Calu3 (cell line): ENCODE measurements at regions not wholly inside any gene's neighbourhood (a gene's known extent, or its start where the extent isn't known, plus 50 kb on each side); places are given as distances from the start of the nearest gene placed in this dataset.
"Not testable (repeated sequence)": the region's sequence is repeated elsewhere in the genome, so short reads cannot be mapped to it uniquely, and the experiment has no call there.

Experiments
- BruUV-seq: library from RNA; stranded (reverse); fragments of 400-500 nt; replicated peaks from 2 replicates; lab custom pipeline; 2021; lab: Mats Ljungman, UMichigan
- CTCF ChIA-PET: fragments of 300-600 bp; sonication (Branson Sonifier 250); formaldehyde crosslinking; loops from one replicate; lab custom pipeline; 2022; ENCODE audit warnings: antibody characterized with exemption; lab: Charles Lee
- DNase-seq: peaks from one replicate; pipeline ENCODE4 v3.0.0; 2022
- H3K27ac Mint-ChIP-seq: one replicate; pipeline ENCODE4 v1.8.0; 2022; ENCODE audit warnings: mixed read lengths; ENCODE audit not compliant: unreplicated experiment
- H3K27me3 Mint-ChIP-seq: one replicate; pipeline ENCODE4 v1.8.0; 2022; ENCODE audit warnings: mixed read lengths; ENCODE audit not compliant: unreplicated experiment
- H3K36me3 Mint-ChIP-seq: one replicate; pipeline ENCODE4 v1.8.0; 2022; ENCODE audit warnings: mild to moderate bottlenecking, moderate library complexity, mixed read lengths; ENCODE audit not compliant: insufficient read depth, unreplicated experiment
- H3K4me1 Mint-ChIP-seq: one replicate; pipeline ENCODE4 v1.8.0; 2022; ENCODE audit warnings: mild to moderate bottlenecking, low read depth, mixed read lengths; ENCODE audit not compliant: unreplicated experiment
- H3K4me3 Mint-ChIP-seq: one replicate; pipeline ENCODE4 v1.8.0; 2022; ENCODE audit warnings: mild to moderate bottlenecking, low read depth, moderate library complexity, mixed read lengths; ENCODE audit not compliant: unreplicated experiment
- H3K9me3 Mint-ChIP-seq: one replicate; pipeline ENCODE4 v1.8.0; 2022; ENCODE audit warnings: low read depth, mixed read lengths; ENCODE audit not compliant: unreplicated experiment
- intact Hi-C: fragments of 100-400 bp; cut with micrococcal nuclease; formaldehyde crosslinking; loops from one replicate; pipeline ENCODE4 v1.10.0; 2022; ENCODE audit not compliant: unreplicated experiment
- TF ChIP-seq, protein P1 (sequence below): fragments of 200-600 bp; IDR thresholded peaks from one replicate; pipeline ENCODE4 v1.8.0; 2022; ENCODE audit warnings: antibody characterized with exemption; ENCODE audit not compliant: unreplicated experiment

DNA sequence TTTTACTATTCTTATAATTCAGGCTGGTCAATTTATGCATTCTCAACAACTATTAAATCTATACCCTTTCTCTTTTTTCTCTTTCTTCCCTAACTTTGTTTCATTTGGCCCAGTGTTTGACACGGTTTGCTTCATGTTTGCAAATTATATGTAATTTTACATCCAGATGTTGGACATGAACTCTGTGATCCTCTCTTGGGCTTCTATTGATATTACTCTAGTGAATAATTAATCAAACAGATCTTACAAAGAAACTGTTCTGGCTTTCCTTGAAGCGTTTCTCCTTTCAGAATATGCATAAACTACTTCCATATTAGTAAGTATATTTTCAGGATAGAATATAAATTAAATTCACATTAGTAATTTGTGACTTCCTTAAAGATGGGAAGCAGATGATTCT lies 225.1 kb upstream of the TMEFF2 start:
- Mint-ChIP-seq H3K4me3 (no peak overlapping the region), H3K27me3 (no peaks in the 10 kb centered on the region), H3K4me1 (no peaks in the 10 kb centered on the region), H3K36me3 (no peaks in the 10 kb centered on the region), H3K27ac (no peak overlapping the region), H3K9me3 (peaks cover 4% of the 10 kb centered on the region)
- no peak for DNase-seq
- CTCF ChIA-PET, result no interaction called here
- intact Hi-C loops, result no loop called here
- TF ChIP-seq, protein P1, sequence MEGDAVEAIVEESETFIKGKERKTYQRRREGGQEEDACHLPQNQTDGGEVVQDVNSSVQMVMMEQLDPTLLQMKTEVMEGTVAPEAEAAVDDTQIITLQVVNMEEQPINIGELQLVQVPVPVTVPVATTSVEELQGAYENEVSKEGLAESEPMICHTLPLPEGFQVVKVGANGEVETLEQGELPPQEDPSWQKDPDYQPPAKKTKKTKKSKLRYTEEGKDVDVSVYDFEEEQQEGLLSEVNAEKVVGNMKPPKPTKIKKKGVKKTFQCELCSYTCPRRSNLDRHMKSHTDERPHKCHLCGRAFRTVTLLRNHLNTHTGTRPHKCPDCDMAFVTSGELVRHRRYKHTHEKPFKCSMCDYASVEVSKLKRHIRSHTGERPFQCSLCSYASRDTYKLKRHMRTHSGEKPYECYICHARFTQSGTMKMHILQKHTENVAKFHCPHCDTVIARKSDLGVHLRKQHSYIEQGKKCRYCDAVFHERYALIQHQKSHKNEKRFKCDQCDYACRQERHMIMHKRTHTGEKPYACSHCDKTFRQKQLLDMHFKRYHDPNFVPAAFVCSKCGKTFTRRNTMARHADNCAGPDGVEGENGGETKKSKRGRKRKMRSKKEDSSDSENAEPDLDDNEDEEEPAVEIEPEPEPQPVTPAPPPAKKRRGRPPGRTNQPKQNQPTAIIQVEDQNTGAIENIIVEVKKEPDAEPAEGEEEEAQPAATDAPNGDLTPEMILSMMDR, result no peak
- BruUV-seq, result no TSS peak

DNA sequence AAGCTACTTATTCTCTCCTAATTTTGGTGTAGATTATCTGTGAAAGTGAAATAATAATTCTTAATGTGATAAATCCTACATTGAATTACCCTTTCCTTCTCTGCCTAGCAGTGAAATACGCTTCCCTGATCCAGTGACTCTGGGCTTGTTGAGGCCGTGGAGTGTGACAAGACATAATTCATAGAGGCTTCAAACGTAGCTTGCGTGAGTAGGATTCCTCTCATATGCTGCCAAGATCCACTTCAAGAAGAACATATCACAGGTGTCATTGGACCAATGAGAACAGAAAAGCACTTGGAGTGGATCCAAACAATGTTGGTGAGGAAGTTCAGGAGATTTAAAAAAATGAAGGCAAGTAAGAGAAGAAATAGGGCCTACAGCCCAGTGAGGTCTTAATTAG lies 221.3 kb upstream of the TMEFF2 start:
- TF ChIP-seq, protein P1, result no peak
- no peaks in the 10 kb centered on the region for H3K36me3 Mint-ChIP-seq
- H3K27ac Mint-ChIP-seq, result no peak overlapping the region
- no peaks in the 10 kb centered on the region for H3K4me1 Mint-ChIP-seq
- no peak overlapping the region for H3K4me3 Mint-ChIP-seq
- DNase-seq, result no peak
- intact Hi-C loops, result no loop called here
- CTCF ChIA-PET, result no interaction called here
- no peaks in the 10 kb centered on the region for H3K27me3 Mint-ChIP-seq
- BruUV-seq, result no TSS peak
- H3K9me3 Mint-ChIP-seq, result peaks cover 4% of the 10 kb centered on the region

DNA sequence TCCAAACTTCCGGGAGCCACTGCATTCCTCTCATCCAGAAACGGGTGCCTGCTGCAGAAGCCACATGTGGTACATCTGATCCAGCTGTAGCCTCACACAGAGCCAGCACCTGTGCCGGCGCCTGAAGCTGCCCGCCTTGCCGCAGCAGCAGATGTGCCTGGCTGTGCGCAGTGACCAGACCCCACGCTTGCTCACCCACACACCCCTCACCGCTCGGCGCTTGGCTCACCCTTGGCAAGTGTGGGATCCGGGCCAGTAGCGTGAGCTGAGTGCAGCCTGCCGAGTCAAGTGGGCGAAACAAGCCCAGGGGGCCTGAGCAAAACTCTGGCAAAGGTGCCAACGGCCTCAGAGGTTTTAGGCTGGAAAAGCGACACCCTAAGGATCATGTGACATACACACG lies 220.1 kb upstream of the TMEFF2 start:
- H3K27ac Mint-ChIP-seq, result no peak overlapping the region
- intact Hi-C loops, result no loop called here
- TF ChIP-seq, protein P1, result no peak
- H3K4me3 Mint-ChIP-seq, result no peak overlapping the region
- H3K36me3 Mint-ChIP-seq, result no peaks in the 10 kb centered on the region
- H3K4me1 Mint-ChIP-seq, result no peaks in the 10 kb centered on the region
- H3K9me3 Mint-ChIP-seq, result no peaks in the 10 kb centered on the region
- BruUV-seq, result no TSS peak
- CTCF ChIA-PET, result no interaction called here
- H3K27me3 Mint-ChIP-seq, result no peaks in the 10 kb centered on the region
- no peak for DNase-seq

DNA sequence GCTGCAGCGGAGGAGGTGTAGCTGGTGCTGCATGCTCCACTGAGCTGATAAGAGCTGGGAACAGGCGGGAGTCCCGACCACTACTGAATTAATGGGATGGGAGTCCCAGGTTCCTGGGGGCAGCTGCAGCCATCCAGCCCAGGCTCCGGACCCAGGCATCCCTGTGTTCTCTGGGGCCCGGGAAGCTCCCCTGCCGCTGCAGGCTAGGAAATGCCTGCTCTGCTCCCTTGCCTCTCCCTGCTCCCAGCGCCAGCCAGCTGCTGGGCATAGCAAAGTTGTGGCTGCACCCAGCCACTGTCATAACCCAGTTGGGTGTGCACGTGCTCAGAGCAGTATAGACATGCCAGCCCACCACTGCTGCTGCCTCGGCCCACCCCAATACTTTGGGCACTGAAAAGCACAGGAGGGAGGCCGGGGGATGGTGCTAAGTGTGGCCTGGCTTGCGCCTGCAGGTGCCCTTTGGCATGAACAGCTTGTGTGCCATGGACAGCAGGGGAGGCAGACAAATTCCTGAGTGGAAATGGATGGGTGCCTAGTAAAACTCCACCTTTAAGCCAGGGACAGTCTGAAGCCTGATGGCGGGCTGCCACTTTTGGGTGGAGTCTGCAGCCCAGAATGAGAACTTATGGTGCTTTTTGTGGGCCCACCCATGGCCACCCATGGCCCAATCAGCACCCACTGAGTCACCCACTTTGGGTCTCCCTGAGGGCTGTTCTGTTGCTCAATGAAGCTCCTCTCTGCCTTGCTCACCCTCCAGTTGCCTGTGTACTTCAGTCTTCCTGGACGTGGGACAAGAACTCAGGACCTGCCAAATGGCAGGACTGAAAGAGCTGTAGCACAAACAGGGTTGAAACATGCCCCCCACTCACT lies 219.3 kb upstream of the TMEFF2 start:
- Mint-ChIP-seq H3K36me3 (no peaks in the 10 kb centered on the region), H3K27ac (no peak overlapping the region), H3K4me3 (no peak overlapping the region), H3K27me3 (no peaks in the 10 kb centered on the region), H3K9me3 (no peaks in the 10 kb centered on the region), H3K4me1 (no peaks in the 10 kb centered on the region)
- TF ChIP-seq, protein P1, result no peak
- no peak for DNase-seq
- no TSS peak for BruUV-seq
- intact Hi-C loops, result no loop called here
- CTCF ChIA-PET, result no interaction called here

DNA sequence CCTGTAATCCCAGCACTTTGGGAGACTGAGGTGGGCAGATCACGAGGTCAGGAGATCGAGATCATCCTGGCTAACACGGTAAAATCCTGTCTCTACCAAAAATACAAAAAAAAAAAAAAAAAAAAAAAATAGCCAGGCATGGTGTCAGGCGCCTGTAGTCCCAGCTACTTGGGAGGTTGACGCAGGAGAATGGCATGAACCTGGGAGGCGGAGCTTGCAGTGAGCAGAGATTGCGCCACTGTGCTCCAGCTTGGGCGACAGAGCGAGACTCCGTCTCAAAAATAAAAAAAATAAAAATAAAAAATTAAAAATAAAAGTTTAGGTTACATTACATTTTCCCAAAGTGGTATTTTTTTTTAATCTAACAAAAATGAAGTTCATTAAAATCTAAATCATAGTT lies 218.1 kb upstream of the TMEFF2 start:
- H3K9me3 Mint-ChIP-seq, H3K36me3 Mint-ChIP-seq, H3K4me3 Mint-ChIP-seq, H3K27ac Mint-ChIP-seq, H3K27me3 Mint-ChIP-seq, DNase-seq, H3K4me1 Mint-ChIP-seq, BruUV-seq, intact Hi-C loops: not testable (repeated sequence)
- CTCF ChIA-PET, result interaction anchor here (0.6 kb wide), 1 partner anchor 1906 kb away, joined by 3 read pairs; no protein-coding TSS in a partner anchor
